Neural progenitor cell (in vitro differentiated cells): ENCODE measurements at regions not wholly inside any gene's neighbourhood (a gene's known extent, or its start where the extent isn't known, plus 50 kb on each side); places are given as distances from the start of the nearest gene placed in this dataset.
A peak's percentile ranks its signal among the peaks of the same experiment; 100 is the strongest.

Source experiments
- DNase-seq: peaks from one replicate; pipeline ENCODE4 v3.0.0-alpha.2; 2016; ENCODE audit warnings: low spot score
- H2AFZ ChIP-seq: fragments of 200-600 bp; sonication (generic); replicated peaks from 2 replicates; pipeline ENCODE4 v1.6.1; 2016; ENCODE audit warnings: antibody characterized with exemption
- H3F3A ChIP-seq: fragments of 200-600 bp; sonication (generic); 2 replicates; pipeline ENCODE4 v1.6.1; 2016; ENCODE audit warnings: antibody characterized with exemption, low read depth
- H3K27ac ChIP-seq: fragments of 200-600 bp; sonication (generic); 2 replicates; pipeline ENCODE4 v1.5.1; 2016; ENCODE audit warnings: mild to moderate bottlenecking
- H3K27me3 ChIP-seq: fragments of 200-600 bp; sonication (generic); 2 replicates; pipeline ENCODE4 v1.6.1; 2016; ENCODE audit warnings: mild to moderate bottlenecking, moderate library complexity
- H3K36me3 ChIP-seq: fragments of 200-600 bp; sonication (generic); 2 replicates; pipeline ENCODE4 v1.5.1; 2016
- H3K4me1 ChIP-seq: fragments of 200-600 bp; sonication (generic); 2 replicates; pipeline ENCODE4 v1.6.1; 2016; ENCODE audit warnings: mixed run types
- H3K4me2 ChIP-seq: fragments of 200-600 bp; sonication (generic); 2 replicates; pipeline ENCODE4 v1.6.1; 2016
- H3K4me3 ChIP-seq: fragments of 200-600 bp; sonication (generic); 2 replicates; pipeline ENCODE4 v1.5.1; 2016
- H3K79me2 ChIP-seq: fragments of 200-600 bp; sonication (generic); 2 replicates; pipeline ENCODE4 v1.6.1; 2016; ENCODE audit warnings: low read depth
- H3K9ac ChIP-seq: fragments of 200-600 bp; sonication (generic); 2 replicates; pipeline ENCODE4 v1.6.1; 2016
- H3K9me3 ChIP-seq: fragments of 200-600 bp; sonication (generic); 2 replicates; pipeline ENCODE4 v1.5.1; 2016; ENCODE audit warnings: low read depth
- H4K20me1 ChIP-seq: fragments of 200-600 bp; sonication (generic); 2 replicates; pipeline ENCODE4 v1.6.1; 2016; ENCODE audit warnings: low read depth
- H3K27ac Mint-ChIP-seq: 3 replicates; pipeline ENCODE4 v1.8.0; 2021; ENCODE audit warnings: mixed read lengths
- H3K27me3 Mint-ChIP-seq: 2 replicates; pipeline ENCODE4 v1.8.0; 2022; ENCODE audit warnings: low read depth, mild to moderate bottlenecking, inconsistent platforms, moderate library complexity, mixed read lengths; ENCODE audit not compliant: insufficient read depth
- H3K36me3 Mint-ChIP-seq: 3 replicates; pipeline ENCODE4 v1.8.0; 2021; ENCODE audit warnings: mixed read lengths
- H3K4me1 Mint-ChIP-seq: 3 replicates; pipeline ENCODE4 v1.8.0; 2021; ENCODE audit warnings: mixed read lengths
- H3K4me3 Mint-ChIP-seq: 3 replicates; pipeline ENCODE4 v1.8.0; 2021; ENCODE audit warnings: mild to moderate bottlenecking, moderate library complexity, mixed read lengths
- H3K9me3 Mint-ChIP-seq: 3 replicates; pipeline ENCODE4 v1.8.0; 2020; ENCODE audit warnings: mixed read lengths
- EZH2 ChIP-seq: fragments of 200-600 bp; sonication (generic); IDR thresholded peaks from 2 replicates; pipeline ENCODE4 v1.6.1; 2017; ENCODE audit warnings: antibody characterized with exemption, mild to moderate bottlenecking, moderate library complexity
- EZH2phosphoT487 ChIP-seq: fragments of 200-600 bp; sonication (generic); IDR thresholded peaks from 2 replicates; pipeline ENCODE4 v1.6.1; 2017; ENCODE audit warnings: antibody characterized with exemption
- TF ChIP-seq, protein P1 (sequence below): fragments of 200-600 bp; sonication (generic); IDR thresholded peaks from 2 replicates; pipeline ENCODE4 v1.5.1; 2017; ENCODE audit warnings: antibody characterized with exemption, mild to moderate bottlenecking

DNA sequence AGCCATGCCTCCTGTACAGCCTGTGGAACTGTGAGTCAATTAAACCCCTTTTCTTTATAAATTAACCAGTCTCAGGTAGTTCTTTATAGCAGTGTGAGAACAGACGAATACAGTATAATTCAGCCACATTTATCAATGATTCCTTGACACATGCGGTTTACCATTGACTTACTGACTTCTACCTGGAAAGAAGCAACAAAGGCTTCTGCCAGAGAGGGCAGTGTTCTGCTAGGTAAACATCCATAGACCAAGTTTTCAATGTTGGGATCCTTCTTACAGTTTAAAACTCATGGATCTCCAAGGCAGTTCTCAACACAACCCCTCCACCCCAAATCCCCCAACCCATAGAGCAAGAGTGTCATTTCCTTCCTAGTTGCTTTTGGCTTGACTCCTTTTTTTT is 150.6 kb downstream of the ZNF648 start:
- TF ChIP-seq EZH2phosphoT487, result no peak
- TF ChIP-seq EZH2, result no peak
- TF ChIP-seq, protein P1, sequence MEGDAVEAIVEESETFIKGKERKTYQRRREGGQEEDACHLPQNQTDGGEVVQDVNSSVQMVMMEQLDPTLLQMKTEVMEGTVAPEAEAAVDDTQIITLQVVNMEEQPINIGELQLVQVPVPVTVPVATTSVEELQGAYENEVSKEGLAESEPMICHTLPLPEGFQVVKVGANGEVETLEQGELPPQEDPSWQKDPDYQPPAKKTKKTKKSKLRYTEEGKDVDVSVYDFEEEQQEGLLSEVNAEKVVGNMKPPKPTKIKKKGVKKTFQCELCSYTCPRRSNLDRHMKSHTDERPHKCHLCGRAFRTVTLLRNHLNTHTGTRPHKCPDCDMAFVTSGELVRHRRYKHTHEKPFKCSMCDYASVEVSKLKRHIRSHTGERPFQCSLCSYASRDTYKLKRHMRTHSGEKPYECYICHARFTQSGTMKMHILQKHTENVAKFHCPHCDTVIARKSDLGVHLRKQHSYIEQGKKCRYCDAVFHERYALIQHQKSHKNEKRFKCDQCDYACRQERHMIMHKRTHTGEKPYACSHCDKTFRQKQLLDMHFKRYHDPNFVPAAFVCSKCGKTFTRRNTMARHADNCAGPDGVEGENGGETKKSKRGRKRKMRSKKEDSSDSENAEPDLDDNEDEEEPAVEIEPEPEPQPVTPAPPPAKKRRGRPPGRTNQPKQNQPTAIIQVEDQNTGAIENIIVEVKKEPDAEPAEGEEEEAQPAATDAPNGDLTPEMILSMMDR, result peak; percentile 55
- Histone ChIP-seq H3K4me3 (no peak overlapping the region), H3K4me1 (no peaks in the 10 kb centered on the region), H2AFZ (no peak overlapping the region), H3K36me3 (no peaks in the 10 kb centered on the region), H3K79me2 (no peaks in the 10 kb centered on the region), H3F3A (no peaks in the 10 kb centered on the region), H3K4me2 (no peak overlapping the region), H3K27me3 (no peaks in the 10 kb centered on the region), H3K9ac (no peak overlapping the region), H4K20me1 (no peaks in the 10 kb centered on the region), H3K27ac (no peak overlapping the region), H3K9me3 (no peaks in the 10 kb centered on the region)
- no peak overlapping the region for H3K27ac Mint-ChIP-seq
- no peaks in the 10 kb centered on the region for H3K27me3 Mint-ChIP-seq
- peaks cover 2% of the 10 kb centered on the region for H3K9me3 Mint-ChIP-seq
- no peak overlapping the region for H3K4me3 Mint-ChIP-seq
- peak; percentile 18 for DNase-seq
- no peaks in the 10 kb centered on the region for H3K36me3 Mint-ChIP-seq
- no peaks in the 10 kb centered on the region for H3K4me1 Mint-ChIP-seq

DNA sequence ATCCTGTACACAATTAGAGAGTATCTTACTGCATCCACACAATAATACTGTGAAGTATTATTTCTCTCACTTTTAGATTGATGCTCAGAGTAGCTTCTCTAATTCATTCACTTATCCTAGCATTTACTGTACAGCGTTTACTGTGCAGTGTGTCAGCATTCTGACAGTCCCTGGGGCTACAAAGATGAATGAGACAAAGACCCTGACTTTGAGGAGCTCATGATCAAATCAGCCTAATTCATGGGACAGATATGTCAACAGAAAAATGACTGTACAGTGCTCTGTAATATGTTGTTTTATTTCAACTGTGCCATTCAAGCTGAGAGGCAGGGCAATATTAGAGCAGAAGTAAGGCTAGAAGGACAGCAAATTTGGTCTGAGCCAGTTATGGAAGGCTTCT is 152.5 kb downstream of the ZNF648 start:
- Mint-ChIP-seq H3K4me3 (no peak overlapping the region), H3K36me3 (no peaks in the 10 kb centered on the region), H3K27ac (no peak overlapping the region), H3K9me3 (no peaks in the 10 kb centered on the region), H3K27me3 (no peaks in the 10 kb centered on the region), H3K4me1 (no peaks in the 10 kb centered on the region)
- Histone ChIP-seq H4K20me1 (no peaks in the 10 kb centered on the region), H3K9me3 (no peaks in the 10 kb centered on the region), H3K27me3 (no peaks in the 10 kb centered on the region), H3K4me1 (no peaks in the 10 kb centered on the region), H3K27ac (no peak overlapping the region), H2AFZ (no peak overlapping the region), H3K4me2 (no peak overlapping the region), H3F3A (no peaks in the 10 kb centered on the region), H3K79me2 (no peaks in the 10 kb centered on the region), H3K36me3 (no peaks in the 10 kb centered on the region), H3K4me3 (no peak overlapping the region), H3K9ac (no peak overlapping the region)
- no peak for DNase-seq
- TF ChIP-seq, protein P1, result no peak
- TF ChIP-seq EZH2phosphoT487 (no peak), EZH2 (no peak)

DNA sequence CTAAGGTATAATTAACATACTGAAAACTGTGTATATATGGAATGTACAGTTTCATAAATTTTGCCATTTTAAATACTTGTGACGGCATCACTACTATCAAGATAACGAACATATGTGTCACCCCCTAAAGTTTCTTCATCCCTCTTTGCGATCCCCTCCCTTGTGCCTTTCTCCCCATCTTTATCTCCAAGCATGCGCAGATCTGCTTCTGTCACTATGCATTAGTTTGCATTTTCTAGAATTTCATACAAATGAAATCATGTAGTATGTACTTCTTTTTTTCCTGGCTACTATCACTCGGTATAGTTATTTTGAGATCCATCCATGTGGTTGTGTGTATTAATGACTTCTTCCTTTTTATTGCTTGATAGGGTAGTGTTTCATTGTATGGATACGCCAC is 154.9 kb downstream of the ZNF648 start:
- DNase-seq, result no peak
- Histone ChIP-seq H3K27ac (no peak overlapping the region), H2AFZ (no peak overlapping the region), H4K20me1 (no peaks in the 10 kb centered on the region), H3K4me2 (no peak overlapping the region), H3K27me3 (no peaks in the 10 kb centered on the region), H3K9me3 (no peaks in the 10 kb centered on the region), H3K4me3 (no peak overlapping the region), H3F3A (no peaks in the 10 kb centered on the region), H3K9ac (no peak overlapping the region), H3K36me3 (no peaks in the 10 kb centered on the region), H3K4me1 (no peaks in the 10 kb centered on the region), H3K79me2 (no peaks in the 10 kb centered on the region)
- no peak overlapping the region for H3K4me3 Mint-ChIP-seq
- H3K27me3 Mint-ChIP-seq, result no peaks in the 10 kb centered on the region
- TF ChIP-seq EZH2phosphoT487 (no peak), EZH2 (no peak)
- TF ChIP-seq, protein P1, result no peak
- H3K36me3 Mint-ChIP-seq, result no peaks in the 10 kb centered on the region
- H3K27ac Mint-ChIP-seq, result no peak overlapping the region
- no peaks in the 10 kb centered on the region for H3K4me1 Mint-ChIP-seq
- no peaks in the 10 kb centered on the region for H3K9me3 Mint-ChIP-seq
